GM23338 (cell line): ENCODE measurements at regions not wholly inside any gene's neighbourhood (a gene's known extent, or its start where the extent isn't known, plus 50 kb on each side); places are given as distances from the start of the nearest gene placed in this dataset.

Experiments used
- ATAC-seq: fragments of 200-7000 bp; cut with Tn5 transposase; 3 replicates; pipeline ENCODE4 v1.9.1; 2020
- DNase-seq: peaks from one replicate; pipeline ENCODE4 v3.0.0-alpha.2; 2015; ENCODE audit warnings: low spot score
- H2AFZ ChIP-seq: fragments of 200-600 bp; sonication (generic); 2 replicates; pipeline ENCODE4 v1.8.0; 2016; ENCODE audit warnings: antibody characterized with exemption, mild to moderate bottlenecking, moderate library complexity
- H3F3A ChIP-seq: fragments of 200-600 bp; sonication (generic); replicated peaks from 2 replicates; pipeline ENCODE4 v1.8.0; 2017; ENCODE audit warnings: antibody characterized with exemption, mixed run types, low read depth
- H3K27ac ChIP-seq: fragments of 200-600 bp; sonication (generic); 2 replicates; pipeline ENCODE4 v1.6.1; 2016; ENCODE audit warnings: low read depth
- H3K27me3 ChIP-seq: fragments of 200-600 bp; sonication (generic); 2 replicates; pipeline ENCODE4 v1.8.0; 2016; ENCODE audit warnings: mild to moderate bottlenecking, mixed run types, moderate library complexity; ENCODE audit not compliant: insufficient read depth
- H3K36me3 ChIP-seq: fragments of 200-600 bp; sonication (generic); 2 replicates; pipeline ENCODE4 v1.8.0; 2016; ENCODE audit warnings: mild to moderate bottlenecking; ENCODE audit not compliant: insufficient read depth
- H3K4me1 ChIP-seq: fragments of 200-600 bp; sonication (generic); 2 replicates; pipeline ENCODE4 v1.8.0; 2016; ENCODE audit warnings: mild to moderate bottlenecking, moderate library complexity; ENCODE audit not compliant: insufficient read depth
- H3K4me2 ChIP-seq: fragments of 200-600 bp; sonication (generic); 2 replicates; pipeline ENCODE4 v1.7.1; 2017; ENCODE audit warnings: mixed run types
- H3K4me3 ChIP-seq: fragments of 200-600 bp; sonication (generic); 2 replicates; pipeline ENCODE4 v1.6.1; 2016; ENCODE audit warnings: mixed run types
- H3K79me2 ChIP-seq: fragments of 200-600 bp; sonication (generic); replicated peaks from 2 replicates; pipeline ENCODE4 v1.8.0; 2017; ENCODE audit warnings: mild to moderate bottlenecking; ENCODE audit not compliant: insufficient read depth
- H3K9me2 ChIP-seq: fragments of 200-600 bp; sonication (generic); 2 replicates; pipeline ENCODE4 v1.8.0; 2017; ENCODE audit not compliant: insufficient read depth
- H4K20me1 ChIP-seq: fragments of 200-600 bp; sonication (generic); replicated peaks from 2 replicates; pipeline ENCODE4 v1.8.0; 2017; ENCODE audit warnings: mild to moderate bottlenecking; ENCODE audit not compliant: insufficient read depth
- H3K27ac Mint-ChIP-seq: 2 replicates; pipeline ENCODE4 v1.8.0; 2020; ENCODE audit warnings: inconsistent platforms, mild to moderate bottlenecking, moderate library complexity, mixed read lengths
- H3K27me3 Mint-ChIP-seq: 3 replicates; pipeline ENCODE4 v1.8.0; 2022; ENCODE audit warnings: low read depth, mild to moderate bottlenecking, moderate library complexity, mixed read lengths, inconsistent platforms; ENCODE audit not compliant: insufficient read depth, poor library complexity
- H3K36me3 Mint-ChIP-seq: 3 replicates; pipeline ENCODE4 v1.8.0; 2021; ENCODE audit warnings: low read depth, mild to moderate bottlenecking, inconsistent platforms, moderate library complexity, mixed read lengths
- H3K4me1 Mint-ChIP-seq: 3 replicates; pipeline ENCODE4 v1.8.0; 2020; ENCODE audit warnings: mild to moderate bottlenecking, inconsistent platforms, mixed read lengths
- H3K4me3 Mint-ChIP-seq: 3 replicates; pipeline ENCODE4 v1.8.0; 2021; ENCODE audit warnings: moderate library complexity, mild to moderate bottlenecking, inconsistent platforms, mixed read lengths
- H3K9me3 Mint-ChIP-seq: 3 replicates; pipeline ENCODE4 v1.8.0; 2020; ENCODE audit warnings: moderate library complexity, mild to moderate bottlenecking, inconsistent platforms, mixed read lengths
- CREB1 ChIP-seq: fragments of 250-450 bp; sonication (Bioruptor Pico); IDR thresholded peaks from 2 replicates; pipeline ENCODE4 v1.5.0; 2020; ENCODE audit warnings: low read depth, mild to moderate bottlenecking, moderate library complexity
- EZH2 ChIP-seq: fragments of 200-600 bp; sonication (generic); IDR thresholded peaks from one replicate; pipeline ENCODE4 v1.8.0; 2017; ENCODE audit warnings: antibody characterized with exemption, mild to moderate bottlenecking, low read depth; ENCODE audit not compliant: unreplicated experiment
- EZH2phosphoT487 ChIP-seq: fragments of 200-600 bp; sonication (generic); IDR thresholded peaks from one replicate; pipeline ENCODE4 v1.8.1; 2018; ENCODE audit warnings: antibody characterized with exemption; ENCODE audit not compliant: unreplicated experiment
- JUNB ChIP-seq: IDR thresholded peaks from one replicate; pipeline ENCODE4 v1.6.1; 2016; ENCODE audit warnings: antibody characterized with exemption; ENCODE audit not compliant: unreplicated experiment
- POLR2AphosphoS5 ChIP-seq: IDR thresholded peaks from 2 replicates; pipeline ENCODE4 v1.6.1; 2016; ENCODE audit warnings: antibody characterized with exemption, low read depth
- ZNF114 ChIP-seq: fragments of 250-450 bp; sonication (Bioruptor Pico); IDR thresholded peaks from 2 replicates; pipeline ENCODE4 v1.5.0; 2020; ENCODE audit warnings: mild to moderate bottlenecking, moderate library complexity
- TF ChIP-seq, protein P1 (sequence below): IDR thresholded peaks from one replicate; pipeline ENCODE4 v1.6.1; 2018; ENCODE audit warnings: antibody characterized with exemption; ENCODE audit not compliant: unreplicated experiment

GRCh38 chr3:140856905-140857304, 84.7 kb upstream of the SLC25A36 start (continued):
- no peak for TF ChIP-seq JUNB
- TF ChIP-seq ZNF114 (CRISPR knock-in tag), result no peak
- TF ChIP-seq CREB1 (CRISPR knock-in tag), result no peak
- TF ChIP-seq POLR2AphosphoS5, result no peak

GRCh38 chr3:140857993-140858392, 83.6 kb upstream of the SLC25A36 start:
- H3K27me3 Mint-ChIP-seq, result peaks cover 1% of the 10 kb centered on the region
- Histone ChIP-seq H4K20me1 (no peaks in the 10 kb centered on the region), H3K4me2 (no peak overlapping the region), H3K79me2 (no peaks in the 10 kb centered on the region), H3K27me3 (no peaks in the 10 kb centered on the region), H3K36me3 (no peaks in the 10 kb centered on the region), H3K9me2 (no peaks in the 10 kb centered on the region), H3K4me1 (peaks cover 10% of the 10 kb centered on the region; the same call in 1 of the 2 replicates), H3K27ac (no peak overlapping the region), H2AFZ (no peak overlapping the region), H3F3A (no peaks in the 10 kb centered on the region), H3K4me3 (no peak overlapping the region)
- DNase-seq (no peak), ATAC-seq (no peak)
- H3K36me3 Mint-ChIP-seq, result no peaks in the 10 kb centered on the region
- H3K4me3 Mint-ChIP-seq, result no peak overlapping the region
- no peak overlapping the region for H3K27ac Mint-ChIP-seq
- H3K4me1 Mint-ChIP-seq, result peaks cover 6% of the 10 kb centered on the region; the same call in 1 of the 3 replicates
- TF ChIP-seq, protein P1, sequence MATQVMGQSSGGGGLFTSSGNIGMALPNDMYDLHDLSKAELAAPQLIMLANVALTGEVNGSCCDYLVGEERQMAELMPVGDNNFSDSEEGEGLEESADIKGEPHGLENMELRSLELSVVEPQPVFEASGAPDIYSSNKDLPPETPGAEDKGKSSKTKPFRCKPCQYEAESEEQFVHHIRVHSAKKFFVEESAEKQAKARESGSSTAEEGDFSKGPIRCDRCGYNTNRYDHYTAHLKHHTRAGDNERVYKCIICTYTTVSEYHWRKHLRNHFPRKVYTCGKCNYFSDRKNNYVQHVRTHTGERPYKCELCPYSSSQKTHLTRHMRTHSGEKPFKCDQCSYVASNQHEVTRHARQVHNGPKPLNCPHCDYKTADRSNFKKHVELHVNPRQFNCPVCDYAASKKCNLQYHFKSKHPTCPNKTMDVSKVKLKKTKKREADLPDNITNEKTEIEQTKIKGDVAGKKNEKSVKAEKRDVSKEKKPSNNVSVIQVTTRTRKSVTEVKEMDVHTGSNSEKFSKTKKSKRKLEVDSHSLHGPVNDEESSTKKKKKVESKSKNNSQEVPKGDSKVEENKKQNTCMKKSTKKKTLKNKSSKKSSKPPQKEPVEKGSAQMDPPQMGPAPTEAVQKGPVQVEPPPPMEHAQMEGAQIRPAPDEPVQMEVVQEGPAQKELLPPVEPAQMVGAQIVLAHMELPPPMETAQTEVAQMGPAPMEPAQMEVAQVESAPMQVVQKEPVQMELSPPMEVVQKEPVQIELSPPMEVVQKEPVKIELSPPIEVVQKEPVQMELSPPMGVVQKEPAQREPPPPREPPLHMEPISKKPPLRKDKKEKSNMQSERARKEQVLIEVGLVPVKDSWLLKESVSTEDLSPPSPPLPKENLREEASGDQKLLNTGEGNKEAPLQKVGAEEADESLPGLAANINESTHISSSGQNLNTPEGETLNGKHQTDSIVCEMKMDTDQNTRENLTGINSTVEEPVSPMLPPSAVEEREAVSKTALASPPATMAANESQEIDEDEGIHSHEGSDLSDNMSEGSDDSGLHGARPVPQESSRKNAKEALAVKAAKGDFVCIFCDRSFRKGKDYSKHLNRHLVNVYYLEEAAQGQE, result no peak
- TF ChIP-seq EZH2phosphoT487 (no peak), EZH2 (no peak), ZNF114 (CRISPR knock-in tag) (no peak), POLR2AphosphoS5 (no peak)
- no peaks in the 10 kb centered on the region for H3K9me3 Mint-ChIP-seq

DNA sequence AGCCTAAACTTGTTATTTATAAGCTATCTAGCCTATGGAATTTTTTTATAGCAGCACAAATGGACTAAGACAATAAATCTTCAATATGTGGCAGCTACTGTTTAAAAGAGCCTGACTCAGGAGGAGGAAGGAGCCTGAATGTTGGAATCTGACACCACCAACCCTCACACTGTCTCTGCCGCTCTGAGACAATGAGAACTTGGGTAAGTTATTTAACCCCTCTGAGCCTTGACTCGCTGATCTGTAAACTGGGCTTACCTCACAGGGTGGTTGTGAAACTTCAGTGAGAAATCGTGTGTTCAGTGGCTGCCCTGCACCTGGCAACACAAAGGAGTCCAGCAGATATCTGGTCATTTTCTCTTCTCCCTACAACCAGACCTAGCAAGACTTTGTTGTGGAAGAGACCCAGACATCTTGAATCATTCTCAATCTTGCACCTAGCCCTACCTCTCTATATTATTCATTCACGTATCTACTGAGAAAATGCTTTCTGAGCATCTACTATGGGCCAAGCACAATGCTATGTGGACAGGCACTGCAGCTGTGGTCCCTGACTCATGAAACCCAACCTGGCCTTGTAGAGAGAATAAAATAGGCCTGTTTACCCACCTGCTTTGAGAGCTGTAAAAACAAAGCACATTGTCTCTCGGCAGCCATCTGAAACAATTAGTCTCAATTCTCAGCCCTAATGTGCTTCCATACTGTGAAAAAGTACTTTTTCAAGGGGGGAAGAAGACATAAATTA, 81.9 kb upstream of the SLC25A36 start:
- Mint-ChIP-seq H3K36me3 (no peaks in the 10 kb centered on the region), H3K4me3 (no peak overlapping the region), H3K9me3 (no peaks in the 10 kb centered on the region), H3K27me3 (peaks cover 1% of the 10 kb centered on the region), H3K27ac (no peak overlapping the region), H3K4me1 (peaks cover 6% of the 10 kb centered on the region; the same call in 1 of the 3 replicates)
- H3K4me2 ChIP-seq, result 0 out of 2 replicates have a peak overlapping the region, but pooled peaks have one; percentile 42
- no peaks in the 10 kb centered on the region for H3K27me3 ChIP-seq
- no peaks in the 10 kb centered on the region for H3F3A ChIP-seq
- H3K4me1 ChIP-seq, result peaks cover 10% of the 10 kb centered on the region; the same call in 1 of the 2 replicates
- H3K36me3 ChIP-seq, result no peaks in the 10 kb centered on the region
- DNase-seq (peak; percentile 32), ATAC-seq (peak; percentile 58)
- H4K20me1 ChIP-seq, result no peaks in the 10 kb centered on the region
- no peak overlapping the region for H3K4me3 ChIP-seq
- no peaks in the 10 kb centered on the region for H3K79me2 ChIP-seq
- no peaks in the 10 kb centered on the region for H3K9me2 ChIP-seq
- no peak overlapping the region; the same call in 1 of the 2 replicates for H2AFZ ChIP-seq
- H3K27ac ChIP-seq, result no peak overlapping the region
- no peak for TF ChIP-seq CREB1 (CRISPR knock-in tag)
